Fibroblast of gingiva (primary cell): ENCODE measurements at regions not wholly inside any gene's neighbourhood (a gene's known extent, or its start where the extent isn't known, plus 50 kb on each side); places are given as distances from the start of the nearest gene placed in this dataset.

ENCODE experiments used
- DNase-seq: peaks from one replicate; pipeline ENCODE4 v3.0.0-alpha.2; 2011; ENCODE audit warnings: low read depth

GRCh38 chr7:155202106-155202871, 95.4 kb upstream of the INSIG1 start:
- DNase-seq, result no peak

GRCh38 chr7:155203059-155203881, 94.4 kb upstream of the INSIG1 start:
- DNase-seq, result no peak

- DNase-seq, result no peak
Observed at GRCh38 chr7:155203882-155204691, 93.6 kb upstream of the INSIG1 start.

DNA sequence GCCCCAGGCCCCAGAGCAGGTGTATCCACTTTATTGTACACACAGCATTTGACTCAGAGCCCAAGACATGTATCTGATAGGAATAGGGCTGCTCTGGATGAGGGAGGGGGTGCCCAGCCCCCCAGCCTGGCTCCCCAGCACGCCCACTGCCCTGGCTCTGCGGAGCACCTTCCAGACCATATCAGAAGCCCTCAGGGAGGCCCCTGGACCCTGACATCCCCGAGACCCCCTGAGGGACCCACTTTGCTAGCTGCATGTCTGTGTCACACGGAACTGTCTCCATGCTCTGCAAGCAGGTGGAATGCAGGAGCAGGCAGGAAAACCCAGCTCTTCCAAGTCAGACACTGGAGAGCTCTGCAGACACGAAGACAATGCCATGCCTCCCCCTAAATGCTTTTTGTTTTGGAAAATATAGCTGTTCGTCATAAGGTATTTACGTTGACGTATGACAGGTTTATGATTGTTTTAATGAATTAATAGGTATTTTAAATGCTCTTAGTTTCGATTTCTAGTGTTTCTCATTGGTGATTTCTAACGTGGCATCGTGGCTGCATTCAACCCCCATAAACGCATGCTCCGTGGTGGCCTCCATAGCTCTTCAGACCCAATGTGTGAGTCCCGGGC, 92.8 kb upstream of the INSIG1 start:
- no peak for DNase-seq

DNA sequence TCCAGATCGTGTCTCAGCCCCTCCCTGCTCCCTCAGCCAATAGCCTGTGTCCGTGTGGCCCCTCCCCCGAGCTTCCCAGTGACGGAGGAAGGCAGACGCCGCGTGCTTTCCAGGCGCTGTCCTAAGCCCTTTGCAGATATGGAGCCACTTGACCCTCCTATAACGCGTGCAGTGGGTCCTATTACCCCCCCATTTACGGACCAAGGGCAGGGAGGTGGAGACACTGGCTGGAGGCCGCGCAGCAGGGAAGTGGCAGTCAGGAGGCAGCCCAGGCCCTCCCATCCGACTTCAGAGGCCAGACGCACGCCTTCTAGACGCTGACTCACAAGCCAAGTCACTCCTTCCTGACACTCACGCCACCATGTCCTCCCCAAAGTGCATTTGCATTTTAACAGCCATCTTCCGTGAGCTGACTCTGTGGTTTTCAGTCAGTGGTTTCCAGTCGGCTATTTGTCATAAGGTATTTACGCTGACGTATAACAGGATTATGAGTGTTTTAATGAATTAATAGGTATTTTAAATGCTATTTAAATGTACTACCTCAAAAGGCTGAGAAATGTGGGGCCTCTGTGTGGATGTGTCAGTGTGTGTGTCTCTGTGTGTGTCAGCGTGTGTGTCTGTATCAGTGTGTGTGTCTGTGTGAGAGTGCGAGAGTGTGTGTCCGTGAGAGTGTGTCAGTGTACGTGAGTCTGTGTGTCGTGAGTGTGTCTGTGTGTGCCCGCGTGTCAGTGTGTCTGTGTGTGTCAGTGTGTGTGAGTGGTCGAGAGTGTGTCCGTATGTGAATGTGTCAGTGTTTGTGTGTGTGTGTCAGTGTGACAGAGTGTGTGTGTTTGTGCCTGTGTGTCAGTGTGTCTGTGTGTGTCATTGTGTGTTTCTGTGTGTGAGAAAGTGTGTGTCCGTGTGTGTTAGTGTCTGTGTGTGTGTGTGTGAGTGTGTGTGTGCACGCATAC, 92.0 kb upstream of the INSIG1 start:
- peak; percentile 98 for DNase-seq

- DNase-seq, result peak; percentile 87
Observed at GRCh38 chr7:155206318-155207020, 91.2 kb upstream of the INSIG1 start.

GRCh38 chr7:155207326-155208002, 90.2 kb upstream of the INSIG1 start:
- no peak for DNase-seq

- peak; percentile 18 for DNase-seq
Observed at GRCh38 chr7:155208681-155209477, 88.8 kb upstream of the INSIG1 start.

DNA sequence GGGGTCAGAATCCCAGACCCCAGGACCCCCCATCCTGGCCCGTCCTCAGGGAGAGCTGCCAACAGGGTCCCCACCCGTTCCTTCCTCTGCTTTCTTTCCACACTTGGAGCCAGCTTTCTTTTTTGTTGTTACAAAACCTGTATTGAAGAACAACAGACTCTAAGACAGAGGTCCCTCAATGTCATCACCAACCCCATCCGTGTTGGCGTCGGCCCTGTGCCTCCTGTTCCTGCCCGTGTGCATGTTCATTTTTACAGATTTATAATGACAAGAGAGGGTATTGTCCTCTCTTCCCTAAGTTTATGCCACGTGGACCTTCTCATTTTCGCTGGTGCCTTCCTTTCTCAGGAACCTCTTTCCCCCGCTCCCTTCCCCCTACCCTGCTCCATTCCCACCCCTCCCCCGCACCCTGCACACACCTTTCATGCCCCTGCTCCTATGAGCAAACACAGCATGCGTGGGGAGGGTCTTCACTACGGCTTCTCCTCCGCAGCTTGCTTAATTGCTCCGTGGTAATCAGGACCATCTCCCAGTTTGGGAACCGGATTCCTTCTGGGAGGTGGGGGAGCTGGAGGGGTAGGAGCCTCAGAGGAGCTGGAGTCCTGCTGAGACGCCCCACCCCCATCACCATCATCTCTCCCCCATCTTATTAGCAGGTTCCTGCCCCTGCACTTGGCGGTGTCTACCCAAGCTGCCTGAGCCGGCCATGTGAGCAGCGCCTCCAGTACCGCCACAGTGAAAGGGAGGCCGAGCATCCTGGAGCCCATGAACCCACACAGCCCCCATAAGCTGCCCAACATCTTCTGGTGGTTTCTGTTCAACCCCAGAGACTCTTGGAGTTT, 88.0 kb upstream of the INSIG1 start:
- DNase-seq, result no peak

DNA sequence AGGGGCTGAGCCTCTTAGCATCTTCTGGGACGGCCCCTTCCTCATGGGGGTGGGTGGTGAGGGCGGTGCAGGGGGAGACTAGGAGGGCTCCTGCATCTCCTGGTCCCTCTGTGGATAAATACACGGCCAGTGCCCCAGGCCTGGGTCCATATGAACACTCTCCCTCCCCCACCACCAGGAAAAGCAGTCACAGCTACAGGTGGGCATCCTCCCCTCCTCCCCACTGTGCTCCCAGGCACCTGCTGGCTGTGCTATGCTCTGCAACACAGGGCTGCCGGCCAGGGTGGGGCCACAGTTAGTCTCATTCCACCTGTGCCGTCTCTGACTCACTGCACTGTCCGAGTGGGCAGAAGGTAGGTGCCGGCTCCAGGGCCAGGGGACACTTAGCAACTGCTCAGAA, 87.3 kb upstream of the INSIG1 start:
- DNase-seq, result no peak

- no peak for DNase-seq
Observed at GRCh38 chr7:155211173-155211572, 86.5 kb upstream of the INSIG1 start.

- DNase-seq, result no peak
Observed at GRCh38 chr7:155211761-155212160, 85.9 kb upstream of the INSIG1 start.

DNA sequence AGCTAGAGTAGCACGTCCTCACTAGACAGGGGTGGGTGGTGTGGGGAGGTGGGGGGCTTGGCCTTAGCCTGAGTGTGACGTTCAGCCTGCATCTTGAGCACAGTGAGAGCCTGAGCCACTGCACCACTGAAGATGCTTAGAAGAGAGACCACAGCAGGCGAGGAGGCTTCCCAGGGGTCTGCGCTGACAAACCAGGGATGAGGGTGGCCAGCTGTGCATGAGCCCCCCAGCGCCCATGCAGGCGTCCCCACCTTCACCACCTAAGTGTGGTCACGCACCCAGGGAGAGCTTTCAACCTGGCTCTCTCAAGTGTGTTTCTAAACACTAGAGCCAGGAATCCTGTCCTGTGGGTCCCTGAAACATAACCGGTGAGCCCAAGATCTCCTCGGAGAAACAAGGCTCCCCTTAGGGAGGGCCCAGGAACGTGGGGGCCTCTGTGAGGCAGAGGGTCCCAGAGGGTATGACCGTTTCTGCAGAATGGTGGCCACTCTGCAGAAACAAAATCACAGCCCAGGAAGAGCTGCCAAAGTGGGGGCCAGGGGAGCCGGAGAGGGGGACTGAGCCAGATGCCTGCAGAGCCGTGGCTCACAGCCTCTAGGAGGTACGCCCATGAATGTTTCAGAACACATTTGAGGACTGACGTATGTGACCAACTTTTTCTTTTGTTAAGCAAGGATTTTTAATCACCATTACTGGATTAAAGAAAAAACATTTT, 85.2 kb upstream of the INSIG1 start:
- no peak for DNase-seq

DNA sequence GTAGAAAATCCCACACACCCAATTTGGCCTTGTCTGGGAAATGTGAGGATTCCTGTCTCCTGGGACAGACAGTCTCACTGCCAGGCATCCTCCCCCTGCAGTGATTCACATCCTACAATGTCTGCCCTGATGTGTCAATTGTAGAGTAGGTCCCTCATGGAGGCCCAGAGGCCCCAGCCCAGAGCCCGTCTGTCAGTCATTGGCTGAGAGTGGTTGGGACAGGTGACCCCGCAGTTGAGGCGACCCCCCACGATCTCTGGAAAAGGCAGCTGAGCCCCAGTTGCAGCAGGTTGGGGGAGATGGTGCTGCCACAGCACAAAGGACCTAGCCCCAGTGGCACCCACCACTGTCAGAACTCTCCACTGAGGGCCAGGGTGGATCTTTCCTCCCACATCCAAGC, 84.3 kb upstream of the INSIG1 start:
- no peak for DNase-seq

DNA sequence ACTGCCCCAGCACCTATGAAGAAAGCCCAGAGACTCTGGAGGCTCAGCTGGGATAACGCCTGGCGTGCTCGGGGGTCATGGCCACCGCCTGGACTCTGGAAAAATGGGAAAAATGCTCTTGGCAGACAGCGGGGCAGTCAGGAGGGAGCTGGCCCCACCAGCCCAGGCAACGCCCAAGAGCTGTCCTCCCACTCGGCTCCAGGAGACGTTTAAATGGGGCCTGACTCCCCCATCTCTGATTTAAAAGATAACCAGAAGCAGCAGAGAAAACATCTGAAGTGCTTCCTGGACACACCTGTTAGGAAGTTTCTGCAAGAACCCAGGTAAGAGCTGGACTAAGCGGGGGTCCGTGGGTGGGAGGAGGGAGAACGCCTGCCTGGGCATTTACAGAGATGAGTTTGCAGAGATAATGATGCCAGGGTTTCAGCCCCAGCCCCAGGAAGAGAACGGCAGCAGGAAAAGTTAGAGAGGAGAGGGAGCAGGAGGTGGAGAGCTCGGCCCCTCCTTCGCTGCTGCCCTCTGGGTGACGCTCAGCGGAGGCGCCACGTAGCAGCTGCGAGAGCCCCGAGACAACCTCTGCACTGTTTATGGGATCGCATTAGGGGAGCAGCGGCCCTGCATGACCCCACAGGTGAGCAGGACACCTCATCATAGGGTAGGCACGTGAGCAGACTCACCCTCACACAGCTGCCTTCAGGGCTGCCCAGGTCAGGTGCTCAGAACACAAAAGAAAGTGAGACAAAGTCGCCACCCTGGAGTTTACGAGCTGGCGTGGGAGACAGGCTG, 83.5 kb upstream of the INSIG1 start:
- no peak for DNase-seq

DNA sequence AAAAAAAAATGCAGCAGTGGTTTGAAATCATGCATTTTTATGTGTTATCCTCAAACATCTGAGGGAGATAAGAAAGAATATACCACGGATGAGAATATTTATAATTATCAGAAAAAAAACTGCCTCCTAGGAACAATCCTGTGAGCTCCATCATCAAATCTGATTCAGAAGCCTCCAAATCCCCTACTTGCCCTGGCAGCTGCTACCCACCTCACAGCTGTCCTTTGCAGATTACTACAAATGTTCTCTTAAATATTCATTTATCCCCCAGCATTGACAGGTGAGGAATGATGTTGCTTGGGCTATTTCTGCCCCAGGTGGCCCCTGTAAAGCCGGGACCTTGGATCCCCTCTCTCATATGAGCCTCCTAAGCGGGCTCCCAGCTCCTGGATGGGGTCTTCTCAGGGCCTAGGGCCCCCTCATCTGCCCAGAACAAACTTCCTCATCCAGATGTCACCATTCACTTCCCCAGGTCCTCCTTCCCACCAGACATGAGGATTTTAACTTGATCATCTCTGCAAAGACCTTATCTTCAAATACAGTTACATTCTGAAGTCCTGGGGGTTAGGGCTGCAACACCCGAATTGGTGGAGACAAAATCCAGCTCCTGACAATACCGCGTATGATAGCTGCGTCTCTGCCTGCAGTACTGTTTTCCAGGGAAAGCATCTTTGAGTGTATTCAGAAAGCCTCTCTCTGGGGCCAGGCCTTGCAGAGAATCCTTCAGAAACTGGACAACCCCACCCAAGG, 81.9 kb upstream of the INSIG1 start:
- no peak for DNase-seq
